Dermis microvascular lymphatic vessel endothelial cell (primary cell): ENCODE measurements at regions not wholly inside any gene's neighbourhood (a gene's known extent, or its start where the extent isn't known, plus 50 kb on each side); places are given as distances from the start of the nearest gene placed in this dataset.

Experiments used
- DNase-seq, 2 donors: peaks; one replicate each; pipeline versions ENCODE4 v3.0.0 to v3.0.0-alpha.2; 2010; ENCODE audit warnings: low read depth in 2 of 2

- DNase-seq, result no peak
Observed at GRCh38 chr15:29208836-29209235, 60.8 kb downstream of the NSMCE3 start.

- no peak for DNase-seq
Observed at GRCh38 chr15:29208352-29208751, 61.3 kb downstream of the NSMCE3 start.

- no peak for DNase-seq
Observed at GRCh38 chr15:29207758-29208108, 61.9 kb downstream of the NSMCE3 start.

GRCh38 chr15:29207027-29207757 lies 62.4 kb downstream of the NSMCE3 start:
- no peak for DNase-seq

GRCh38 chr15:29205186-29205585 lies 64.4 kb downstream of the NSMCE3 start:
- no peak for DNase-seq

- DNase-seq, result no peak
Observed at GRCh38 chr15:29204369-29204755, 65.3 kb downstream of the NSMCE3 start.

- DNase-seq, result no peak
Observed at GRCh38 chr15:29203718-29204368, 65.8 kb downstream of the NSMCE3 start.

- DNase-seq, result no peak
Observed at GRCh38 chr15:29196722-29197121, 72.9 kb downstream of the NSMCE3 start.

GRCh38 chr15:29196290-29196689 lies 73.3 kb downstream of the NSMCE3 start:
- no peak for DNase-seq

GRCh38 chr15:29194866-29195265 lies 74.8 kb downstream of the NSMCE3 start:
- DNase-seq, result no peak

GRCh38 chr15:29183071-29183831 lies 86.4 kb downstream of the NSMCE3 start:
- peak in 1 of 2 donors; percentile 55 for DNase-seq

GRCh38 chr15:29182590-29182989 lies 87.0 kb downstream of the NSMCE3 start:
- no peak for DNase-seq

GRCh38 chr15:29172742-29173725 lies 96.6 kb downstream of the NSMCE3 start:
- DNase-seq, result no peak

- DNase-seq, result no peak
Observed at GRCh38 chr15:29170521-29170920, 99.1 kb downstream of the NSMCE3 start.
